NCI-H524 treated with DMSO at 0.1 percent for 48 hours (cell line): ENCODE measurements at regions not wholly inside any gene's neighbourhood (a gene's known extent, or its start where the extent isn't known, plus 50 kb on each side); places are given as distances from the start of the nearest gene placed in this dataset.
A peak's percentile ranks its signal among the peaks of the same experiment; 100 is the strongest.
"Not testable (repeated sequence)": the region's sequence is repeated elsewhere in the genome, so short reads cannot be mapped to it uniquely, and the experiment has no call there.

Source experiments
- DNase-seq: peaks from one replicate; lab custom pipeline; 2025; lab: John Stamatoyannopoulos, UW

DNA sequence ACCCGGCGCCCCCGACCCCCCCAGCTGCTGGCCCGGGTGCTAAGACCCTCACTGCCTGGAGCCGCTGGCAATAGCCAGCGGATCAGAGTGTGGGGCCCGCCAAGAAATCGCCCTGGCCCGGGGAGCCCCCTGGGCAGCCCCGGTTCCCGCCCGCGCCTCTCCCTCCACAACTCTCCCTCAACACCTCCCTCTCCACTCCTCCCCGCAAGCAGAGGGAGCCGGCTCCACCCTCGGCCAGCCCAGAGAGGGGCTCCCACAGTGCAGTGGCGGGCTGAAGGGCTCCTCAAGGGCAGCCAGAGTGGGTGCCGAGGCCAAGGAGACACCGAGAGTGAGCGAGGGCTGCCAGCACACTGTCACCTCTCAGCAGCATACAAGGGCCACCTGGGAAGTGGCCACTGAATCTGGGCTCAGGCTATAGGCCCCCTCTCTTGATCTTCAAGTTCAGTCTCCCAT, 385.5 kb downstream of the SEC14L1 start:
- no peak for DNase-seq

DNA sequence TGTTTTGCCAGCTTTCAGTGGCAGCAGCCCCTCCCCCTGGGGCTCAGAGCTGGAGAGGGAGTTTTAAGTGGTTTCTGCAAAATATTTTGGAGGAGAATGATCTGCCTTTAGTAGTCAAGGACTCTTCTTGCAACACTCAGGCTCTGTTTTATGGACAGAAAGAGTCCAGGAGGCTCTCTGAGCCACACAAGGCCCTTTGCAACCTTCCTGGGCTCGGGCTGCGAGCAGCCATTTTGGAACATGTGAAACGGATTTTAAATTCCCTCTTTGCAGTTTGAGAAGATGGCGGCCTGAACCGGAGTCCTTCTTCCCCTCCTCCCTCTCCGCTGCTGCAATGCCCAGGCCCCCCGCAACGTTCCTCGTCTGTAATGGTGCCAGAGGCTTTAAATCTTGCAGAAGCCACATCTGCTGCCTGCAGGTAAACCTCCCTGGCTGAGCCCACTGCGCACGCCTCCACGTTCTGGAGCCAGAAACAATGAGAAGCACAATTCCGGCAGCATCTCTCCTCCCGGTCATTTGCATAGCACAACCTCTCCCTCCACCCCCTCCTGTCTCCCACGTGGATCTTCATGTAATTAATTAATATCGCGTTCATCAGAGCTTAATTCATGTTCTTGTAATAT, 386.1 kb downstream of the SEC14L1 start:
- no peak for DNase-seq

DNA sequence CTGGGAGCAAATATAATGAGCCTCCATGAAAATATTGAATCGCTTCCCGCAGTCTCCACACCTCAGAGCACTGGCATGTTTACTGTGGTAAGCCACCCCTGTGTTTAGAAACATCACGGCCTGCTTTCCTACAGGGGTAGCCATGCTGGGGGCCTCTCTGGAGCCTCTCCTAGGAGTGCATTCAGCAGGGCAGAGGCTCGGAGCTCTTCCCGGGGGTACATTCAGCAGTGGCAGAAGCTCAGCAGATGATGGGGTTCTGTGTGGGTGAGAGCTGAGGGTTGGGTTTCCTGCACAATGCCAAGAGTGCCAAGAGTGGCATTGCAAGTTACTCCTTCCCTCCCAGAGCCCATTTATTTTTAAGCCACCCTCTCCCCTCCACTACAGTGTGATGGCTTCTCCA, 386.6 kb downstream of the SEC14L1 start:
- DNase-seq, result no peak

DNA sequence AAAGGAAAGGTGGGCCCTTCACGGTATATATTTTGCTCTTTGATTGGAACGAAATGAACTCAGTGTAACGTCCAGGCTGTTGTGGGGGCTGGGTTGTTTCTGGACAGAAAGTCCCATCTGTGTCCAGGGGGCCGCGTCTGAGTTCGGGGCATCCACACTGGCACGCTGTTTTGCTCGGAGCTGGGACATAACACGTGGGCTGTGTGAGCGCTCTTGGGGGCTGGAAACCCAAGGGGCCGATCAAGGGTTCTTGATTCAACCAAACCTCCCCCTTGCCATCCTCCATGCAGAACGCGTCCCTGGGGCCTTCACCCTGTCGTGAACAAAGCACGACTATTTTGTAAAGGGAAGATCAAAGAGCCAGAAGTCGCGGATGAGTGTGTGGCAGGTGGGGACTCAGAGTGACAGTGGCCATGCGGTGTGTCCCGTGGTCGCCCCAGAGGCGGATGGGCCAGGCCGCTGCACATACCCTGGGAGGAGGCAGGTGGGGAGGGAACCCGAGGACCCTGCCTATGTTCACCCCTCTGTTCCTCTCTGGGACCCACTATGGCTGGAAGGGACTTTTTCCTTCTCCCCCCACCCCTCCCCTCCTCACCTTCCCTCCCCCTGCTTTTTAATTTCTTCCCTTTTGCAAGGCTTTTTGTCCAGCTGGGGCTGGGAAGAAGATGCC, 387.2 kb downstream of the SEC14L1 start:
- no peak for DNase-seq

DNA sequence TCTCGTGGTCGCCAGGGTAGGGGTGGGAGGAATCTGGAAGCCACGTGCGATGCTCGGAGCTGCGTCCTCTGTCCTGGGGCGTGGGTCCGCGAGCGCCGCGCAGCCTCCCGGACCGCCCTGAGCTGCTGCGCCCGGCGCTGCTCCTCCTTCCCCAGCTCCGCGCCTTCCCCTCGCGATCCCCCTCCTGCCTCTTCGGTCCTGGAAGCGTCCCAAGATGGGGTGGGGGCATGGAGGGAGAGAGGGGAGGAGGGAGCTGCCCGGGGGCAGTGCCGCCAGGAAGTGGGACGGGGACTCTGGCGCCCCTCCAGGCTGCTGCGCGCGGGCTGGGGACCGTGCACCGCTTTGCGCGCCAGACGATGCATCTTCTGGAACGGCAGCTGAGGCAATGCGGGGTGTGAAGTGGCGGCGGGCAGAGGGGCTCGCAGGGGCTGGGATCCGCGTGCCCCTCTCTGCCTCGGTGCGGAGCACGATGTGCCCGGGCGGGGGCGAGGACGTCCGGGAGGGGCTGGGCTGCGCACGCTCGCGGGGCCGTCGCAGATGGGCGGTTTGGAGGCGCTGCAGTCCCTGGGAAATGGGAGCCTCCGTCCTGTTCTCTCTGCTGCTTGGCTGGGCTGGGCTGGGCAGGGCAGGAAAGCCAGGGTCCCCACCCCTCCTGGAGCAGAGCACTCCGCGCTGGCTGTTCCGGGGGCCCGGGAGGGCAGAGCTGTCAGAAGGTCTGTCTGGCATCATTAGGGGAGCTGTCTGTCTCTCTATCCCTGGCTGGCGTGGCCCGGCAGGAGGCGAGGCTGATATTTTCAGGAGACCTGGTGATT, 388.0 kb downstream of the SEC14L1 start:
- peak; percentile 75 for DNase-seq

DNA sequence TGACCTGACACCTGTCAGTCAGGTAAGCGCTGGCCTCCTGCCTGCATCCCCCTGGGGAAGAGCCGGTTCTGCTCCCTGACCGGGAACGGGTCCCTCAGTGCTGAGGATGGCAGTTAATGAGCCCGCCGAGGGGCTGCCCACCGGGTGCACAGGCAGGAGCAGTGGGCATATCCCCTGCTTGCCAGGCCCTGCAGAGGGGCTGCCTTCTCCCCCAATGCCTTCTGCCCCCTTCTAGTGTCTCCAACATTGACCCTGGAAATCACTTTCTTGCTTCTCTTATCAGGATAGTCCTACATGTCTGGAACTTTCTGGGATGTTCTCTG, 388.5 kb downstream of the SEC14L1 start:
- no peak for DNase-seq

DNA sequence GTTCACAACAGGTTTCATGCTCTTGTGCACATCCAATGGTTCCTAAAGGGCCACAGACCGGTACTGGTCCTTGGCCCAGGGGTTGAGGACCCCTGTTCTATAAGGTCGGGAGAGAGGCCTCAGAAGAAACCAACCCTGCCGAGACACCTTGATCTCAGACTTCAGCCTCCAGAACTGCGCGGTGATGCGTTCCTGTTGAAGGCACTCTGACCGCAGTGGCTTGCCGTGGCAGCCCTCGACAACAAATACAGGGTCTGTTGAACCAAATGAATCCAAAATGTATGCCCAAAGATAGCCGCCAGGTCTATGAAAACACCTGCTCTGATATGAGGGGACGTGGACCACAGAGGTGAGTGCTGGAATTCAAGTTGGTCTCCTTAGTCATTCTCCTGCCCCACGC, 389.8 kb downstream of the SEC14L1 start:
- DNase-seq, result no peak

DNA sequence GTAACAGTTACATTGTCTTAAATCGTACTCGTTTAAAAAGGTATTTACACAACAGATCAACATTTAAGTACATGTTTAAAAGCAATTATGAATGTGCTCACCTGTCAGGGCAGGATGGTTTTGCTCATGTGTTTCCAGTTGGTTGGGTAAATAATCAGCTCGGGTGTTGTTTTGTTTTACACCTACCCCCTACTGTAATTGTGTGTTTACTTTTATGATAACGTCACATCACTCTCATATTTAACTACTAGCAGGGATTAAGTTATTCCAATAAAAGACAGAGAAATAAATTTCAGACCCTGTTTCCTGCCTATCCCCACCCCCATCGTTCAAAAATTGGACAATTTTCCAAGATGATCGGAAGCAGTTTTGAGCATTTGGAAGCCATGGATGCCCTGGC, 390.2 kb downstream of the SEC14L1 start:
- no peak for DNase-seq

DNA sequence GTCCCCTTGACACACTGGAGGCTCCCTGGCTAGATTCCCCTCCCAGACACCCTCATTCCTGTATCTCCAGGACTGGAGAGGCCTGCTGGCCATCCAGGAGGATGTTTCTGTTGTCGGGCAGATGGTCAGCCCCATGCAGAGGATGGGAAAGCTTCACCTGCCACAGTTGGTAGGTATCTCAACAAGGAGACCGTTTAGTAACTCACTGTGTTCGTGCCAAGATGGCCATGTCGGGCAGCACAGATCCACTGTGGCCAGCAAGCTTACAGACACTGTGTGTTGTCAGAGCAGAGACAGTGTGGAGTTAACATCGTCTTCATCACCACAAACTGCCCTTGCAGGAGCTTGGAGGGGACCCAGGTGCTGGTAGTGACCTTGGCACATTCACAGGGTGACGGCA, 390.9 kb downstream of the SEC14L1 start:
- no peak for DNase-seq

DNA sequence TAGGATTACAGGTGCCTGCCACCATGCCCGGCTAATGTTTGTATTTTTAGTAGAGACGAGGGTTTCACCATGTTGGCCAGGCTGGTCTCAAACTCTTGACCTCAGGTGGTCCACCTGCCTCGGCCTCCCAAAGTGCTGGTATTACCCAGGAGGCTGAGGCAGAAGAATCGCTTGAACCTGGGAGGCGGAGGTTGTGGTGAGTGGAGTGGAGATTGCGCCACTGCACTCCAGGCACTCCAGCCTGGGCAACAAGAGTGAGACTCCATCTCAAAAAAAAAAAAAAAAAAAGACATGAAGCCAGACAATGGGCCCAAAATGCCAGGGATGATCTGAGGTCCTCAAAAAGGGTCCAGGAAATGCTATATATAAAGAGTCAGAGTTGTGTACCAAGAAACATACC, 392.9 kb downstream of the SEC14L1 start:
- DNase-seq, result not testable (repeated sequence)

DNA sequence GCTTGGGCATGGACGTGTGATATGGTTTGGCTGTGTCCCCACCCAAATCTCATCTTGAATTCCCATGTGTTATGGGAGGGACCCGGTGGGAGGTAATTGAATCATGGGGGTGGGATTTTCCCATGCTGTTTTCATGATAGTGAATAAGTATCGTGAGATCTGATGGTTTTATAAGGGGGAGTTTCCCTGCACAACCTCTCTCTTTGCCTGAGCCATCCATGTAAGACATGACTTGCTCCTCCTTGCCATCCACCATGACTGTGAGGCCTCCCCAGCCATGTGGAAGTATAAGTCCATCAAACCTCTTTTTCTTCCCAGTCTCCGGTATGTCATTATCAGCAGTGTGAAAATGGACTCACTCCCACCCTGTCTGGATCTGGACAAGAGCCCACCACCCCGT, 393.4 kb downstream of the SEC14L1 start:
- DNase-seq, result no peak

DNA sequence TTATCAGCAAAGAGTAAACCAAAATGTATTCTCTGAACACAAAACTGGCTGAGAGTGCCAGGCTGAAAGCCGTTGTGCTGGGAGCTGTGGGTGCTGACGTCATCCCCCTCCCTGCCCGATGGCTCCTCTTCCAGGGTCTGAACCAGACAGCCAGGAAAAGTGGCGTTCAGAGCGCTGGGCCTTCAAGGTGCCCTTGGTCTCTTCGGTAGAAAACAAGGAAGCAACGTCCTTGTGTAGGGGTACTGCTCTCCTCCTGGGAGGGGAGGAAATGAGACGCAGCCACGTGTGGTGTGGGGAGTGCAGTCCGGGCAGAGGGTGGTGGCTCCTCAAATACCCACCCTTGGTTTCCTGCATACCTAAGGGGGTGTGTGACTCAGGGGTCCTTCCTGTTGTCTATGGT, 394.7 kb downstream of the SEC14L1 start:
- no peak for DNase-seq

DNA sequence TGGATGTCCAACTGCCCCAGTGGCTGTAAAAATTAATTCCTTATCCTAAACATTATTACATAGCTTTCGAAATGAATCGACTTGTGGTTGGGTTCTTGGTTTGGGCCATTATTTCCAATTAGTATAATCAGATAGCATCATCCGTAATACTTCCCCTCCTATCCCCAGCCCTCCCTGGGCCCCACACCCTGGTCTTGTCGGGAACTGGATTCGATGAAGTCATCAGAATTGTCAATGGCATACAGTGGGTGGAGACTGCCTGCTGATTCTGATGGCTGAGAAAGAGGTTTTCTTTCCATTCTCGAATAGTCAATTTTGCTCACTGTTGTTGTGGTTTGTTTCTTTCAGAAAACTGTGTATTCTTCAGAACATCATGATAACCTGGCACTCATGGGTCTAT, 395.1 kb downstream of the SEC14L1 start:
- DNase-seq, result no peak

DNA sequence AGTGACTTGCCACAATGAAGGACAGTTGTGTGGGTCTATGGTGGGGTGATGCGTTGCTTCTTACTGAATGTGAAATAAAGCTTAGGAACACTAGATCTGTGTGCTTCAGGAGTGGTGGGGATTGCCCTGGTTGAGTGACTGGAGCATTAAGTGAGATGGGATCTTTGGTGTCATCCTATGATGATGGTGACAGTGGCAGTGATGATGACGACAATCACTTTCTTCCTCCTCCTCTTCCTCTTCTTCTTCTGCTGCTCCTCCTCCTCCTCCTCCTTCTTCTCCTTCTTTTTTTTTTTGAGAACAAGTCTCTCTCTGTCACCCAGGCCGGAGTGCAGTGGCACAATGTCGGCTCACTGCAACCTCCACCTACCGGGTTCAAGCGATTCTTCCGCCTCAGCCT, 396.8 kb downstream of the SEC14L1 start:
- DNase-seq, result no peak

DNA sequence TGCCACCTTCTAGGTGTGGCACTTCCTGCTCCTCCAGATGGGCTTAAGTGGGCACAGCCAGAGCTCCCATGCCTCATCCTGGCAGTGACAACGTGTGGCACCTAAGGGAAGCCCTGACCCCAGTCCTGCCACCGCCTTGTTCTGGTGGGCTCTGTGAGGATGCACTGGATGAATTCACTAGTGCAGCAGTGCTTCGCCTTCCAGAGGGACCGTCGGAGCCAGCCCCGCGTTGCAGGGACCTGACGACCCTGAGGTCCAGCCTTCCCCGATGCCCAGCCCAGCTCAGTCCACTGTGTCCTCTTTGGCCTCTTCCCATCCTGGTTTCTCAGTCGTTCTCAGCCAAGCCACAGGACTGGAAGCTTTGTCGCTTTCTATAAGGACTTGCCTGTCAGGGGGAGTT, 399.8 kb downstream of the SEC14L1 start:
- no peak for DNase-seq

DNA sequence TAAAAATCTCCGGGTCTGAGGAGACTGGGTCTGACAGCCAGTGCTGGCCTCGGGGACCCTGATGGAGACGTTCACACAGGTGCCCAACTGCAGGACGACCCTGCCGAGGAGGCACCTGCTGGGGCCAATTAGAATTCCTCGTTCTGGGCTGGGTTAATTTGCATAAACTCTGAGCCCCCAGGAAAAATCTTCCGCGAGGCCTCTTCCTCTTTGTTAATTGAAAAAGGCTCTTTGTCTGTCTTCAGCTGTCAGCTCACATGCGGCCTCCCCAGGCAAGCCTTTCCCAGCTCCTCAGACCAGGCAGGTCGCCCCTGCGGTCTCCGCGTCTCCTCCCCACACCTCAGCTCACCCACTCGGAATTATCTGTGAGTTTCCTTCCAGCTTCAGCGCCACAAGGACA, 400.2 kb downstream of the SEC14L1 start:
- DNase-seq, result no peak

DNA sequence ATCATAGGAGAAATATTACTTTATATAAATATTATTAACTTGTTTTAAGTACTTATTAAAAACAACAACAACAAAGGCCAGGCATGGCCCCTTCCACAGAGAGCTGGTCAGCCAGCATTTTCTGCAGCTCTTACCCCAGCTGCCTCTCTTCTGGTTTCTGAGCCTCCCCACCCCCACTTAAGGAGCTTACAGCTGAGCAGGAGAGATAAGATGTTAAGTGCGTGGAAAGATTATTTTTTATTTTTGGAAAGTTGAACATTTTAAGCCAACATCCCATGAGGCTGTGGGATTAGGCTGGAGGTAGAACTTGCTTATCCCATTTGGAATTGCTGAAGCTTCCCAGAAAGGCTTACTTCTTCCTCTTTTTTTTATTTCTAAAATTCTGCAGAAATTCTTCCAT, 401.2 kb downstream of the SEC14L1 start:
- DNase-seq, result peak; percentile 92

DNA sequence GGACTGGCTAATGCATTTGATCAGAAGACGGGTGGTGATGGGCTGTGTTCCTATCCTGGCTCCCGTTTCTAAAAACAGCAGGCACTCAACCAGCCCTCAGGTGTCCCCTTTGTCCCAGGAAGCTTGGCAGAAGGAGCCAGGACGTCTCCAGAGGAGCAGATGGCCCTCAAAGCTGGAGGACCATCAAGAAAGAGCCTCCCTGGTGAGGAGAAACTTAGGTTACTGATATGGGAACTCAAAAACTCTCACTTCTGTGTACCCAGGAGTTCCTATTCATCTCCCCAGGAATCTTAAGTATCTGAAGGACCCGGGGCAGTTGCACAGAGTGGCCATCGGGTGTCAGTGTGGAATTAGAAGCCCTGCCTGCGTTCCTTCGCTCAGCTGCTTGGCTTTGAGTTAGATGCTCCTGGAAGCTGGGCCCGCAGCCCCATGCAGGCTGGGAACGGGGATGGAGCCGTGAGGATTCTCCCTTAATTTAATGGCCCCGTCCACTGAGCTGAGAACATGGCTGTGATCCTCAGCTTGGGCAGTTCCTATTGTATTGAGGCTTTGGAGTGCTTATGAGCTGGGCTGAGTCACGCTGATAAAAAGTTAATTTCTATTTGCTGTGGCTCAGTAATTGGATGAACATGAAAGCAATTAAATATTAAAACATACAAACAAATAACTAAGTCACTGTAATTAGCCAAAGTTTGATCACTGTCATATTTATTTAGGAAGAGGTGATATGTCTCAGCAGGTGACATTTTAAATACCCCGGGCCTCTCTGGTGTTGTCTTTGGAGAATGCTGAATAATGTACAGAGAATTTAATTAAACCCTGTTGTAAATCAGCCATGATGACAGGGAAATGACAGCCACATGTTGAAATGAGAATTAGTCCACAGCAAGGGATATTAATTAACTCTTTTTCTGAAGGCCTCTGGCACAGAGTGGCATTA, 402.1 kb downstream of the SEC14L1 start:
- peak; percentile 99 for DNase-seq

DNA sequence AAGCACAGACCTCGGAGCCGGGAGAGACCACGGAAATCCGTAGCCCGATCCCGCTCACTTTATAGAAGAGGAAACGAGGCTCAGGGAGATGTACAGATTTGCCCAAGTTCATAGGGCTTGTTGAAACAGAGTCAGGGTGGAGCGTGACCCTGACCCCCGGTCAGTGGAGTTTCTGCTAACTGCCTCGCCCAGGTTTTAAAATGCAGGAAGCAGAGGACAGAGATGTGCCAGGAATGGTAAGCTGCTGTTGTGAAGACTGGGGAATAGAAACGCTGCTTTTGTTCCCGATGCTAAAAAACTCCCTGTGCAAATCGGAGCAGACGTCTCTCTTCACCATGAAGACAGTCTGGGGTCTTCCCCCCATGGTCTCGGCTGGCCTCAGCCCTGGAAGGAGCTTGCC, 403.0 kb downstream of the SEC14L1 start:
- DNase-seq, result no peak

DNA sequence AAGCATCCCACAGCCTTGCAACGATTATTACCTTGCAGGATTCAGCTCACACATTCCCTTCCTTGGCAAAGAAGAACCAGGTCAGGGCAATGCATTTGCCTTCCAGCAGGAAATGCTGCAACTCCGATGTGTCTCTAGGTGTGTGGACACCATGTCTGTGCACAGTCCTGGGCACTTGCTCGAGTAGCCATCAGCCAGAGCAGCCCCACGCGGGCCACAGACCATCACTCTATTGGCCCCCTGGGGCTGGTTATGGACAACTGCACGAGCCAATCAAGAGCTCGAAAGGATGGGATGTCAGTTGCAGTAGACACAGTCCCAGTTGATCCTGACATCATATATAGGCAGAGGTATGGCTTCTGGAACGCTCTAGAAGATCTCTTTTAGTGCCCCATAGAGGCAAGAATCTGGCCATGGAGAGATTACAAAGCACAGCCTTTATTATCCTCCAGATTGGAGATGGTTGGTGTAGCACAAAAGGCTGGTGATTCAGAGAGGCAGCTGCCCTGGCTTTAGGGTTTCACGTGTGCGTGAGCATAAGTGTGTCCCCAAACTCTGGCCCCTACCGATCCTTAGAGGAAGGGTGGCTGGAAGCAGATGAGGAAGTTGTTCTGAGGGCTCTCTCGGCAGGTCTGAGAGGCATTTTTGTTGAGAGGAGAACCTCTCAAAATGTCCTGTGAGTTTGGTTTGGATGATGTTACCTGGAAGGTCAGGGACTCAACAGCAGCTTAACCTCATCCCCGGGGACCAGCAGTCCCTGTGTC, 403.8 kb downstream of the SEC14L1 start:
- DNase-seq, result no peak

DNA sequence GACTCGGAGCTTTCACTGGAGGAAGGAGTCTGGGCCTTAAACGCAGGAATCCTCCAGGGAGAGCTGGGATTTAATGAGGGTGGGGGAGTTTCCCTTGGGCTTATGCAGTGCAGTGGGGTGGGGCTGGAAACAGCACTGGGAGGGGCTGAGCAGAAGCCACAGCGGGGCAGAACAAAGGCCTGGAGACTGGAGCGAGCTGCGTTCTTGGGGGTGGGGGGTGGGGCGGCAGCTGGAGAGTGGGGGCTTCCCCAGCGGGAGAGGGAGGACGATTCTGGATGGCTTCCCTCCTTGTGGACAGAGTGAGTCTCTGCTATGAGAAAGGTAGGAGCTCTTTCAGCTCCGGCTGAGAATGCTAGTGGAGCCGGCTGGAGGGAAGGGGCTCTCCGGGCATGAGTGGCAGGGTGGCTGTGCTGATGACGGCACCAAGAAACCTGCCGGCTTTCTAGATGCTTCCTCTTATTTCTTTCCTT, 406.0 kb downstream of the SEC14L1 start:
- no peak for DNase-seq
